C4-2B (cell line): ENCODE measurements at regions not wholly inside any gene's neighbourhood (a gene's known extent, or its start where the extent isn't known, plus 50 kb on each side); places are given as distances from the start of the nearest gene placed in this dataset.

Source experiments
- H3K27ac ChIP-seq: fragments of 450-650 bp; 2 replicates; pipeline ENCODE4 v1.5.1; 2017
- CTCF ChIP-seq: fragments of 450-650 bp; conservative IDR thresholded peaks from 2 replicates; pipeline ENCODE4 v1.5.1; 2017; ENCODE audit warnings: mild to moderate bottlenecking
- ZFX ChIP-seq: fragments of 450-650 bp; IDR thresholded peaks from 2 replicates; pipeline ENCODE4 v1.6.1; 2017

DNA sequence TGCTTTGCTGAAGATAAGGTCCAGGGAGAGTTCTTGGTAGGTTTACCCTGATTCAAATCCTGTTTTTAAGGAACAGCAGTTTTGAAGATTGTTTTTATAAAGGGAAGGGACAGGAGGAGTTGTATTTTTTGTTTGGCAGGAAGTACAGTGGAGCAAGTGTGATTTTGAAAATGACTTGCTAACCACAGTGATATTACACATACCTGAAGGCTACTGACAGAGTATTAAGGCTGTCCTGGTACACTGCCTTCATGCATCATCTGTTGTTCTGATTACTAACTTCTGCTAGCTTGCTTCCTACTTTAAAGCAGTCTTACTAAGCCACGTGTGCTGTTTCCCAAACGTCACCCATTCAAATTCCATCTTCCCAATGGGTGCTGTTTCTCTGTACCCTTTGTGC lies 559.5 kb upstream of the SGCD start:
- no peak overlapping the region for H3K27ac ChIP-seq
- no peak for TF ChIP-seq CTCF
- no peak for TF ChIP-seq ZFX

- TF ChIP-seq CTCF (no peak), ZFX (no peak)
- no peak overlapping the region for H3K27ac ChIP-seq
Observed at GRCh38 chr5:155768332-155768731, 558.6 kb upstream of the SGCD start.

DNA sequence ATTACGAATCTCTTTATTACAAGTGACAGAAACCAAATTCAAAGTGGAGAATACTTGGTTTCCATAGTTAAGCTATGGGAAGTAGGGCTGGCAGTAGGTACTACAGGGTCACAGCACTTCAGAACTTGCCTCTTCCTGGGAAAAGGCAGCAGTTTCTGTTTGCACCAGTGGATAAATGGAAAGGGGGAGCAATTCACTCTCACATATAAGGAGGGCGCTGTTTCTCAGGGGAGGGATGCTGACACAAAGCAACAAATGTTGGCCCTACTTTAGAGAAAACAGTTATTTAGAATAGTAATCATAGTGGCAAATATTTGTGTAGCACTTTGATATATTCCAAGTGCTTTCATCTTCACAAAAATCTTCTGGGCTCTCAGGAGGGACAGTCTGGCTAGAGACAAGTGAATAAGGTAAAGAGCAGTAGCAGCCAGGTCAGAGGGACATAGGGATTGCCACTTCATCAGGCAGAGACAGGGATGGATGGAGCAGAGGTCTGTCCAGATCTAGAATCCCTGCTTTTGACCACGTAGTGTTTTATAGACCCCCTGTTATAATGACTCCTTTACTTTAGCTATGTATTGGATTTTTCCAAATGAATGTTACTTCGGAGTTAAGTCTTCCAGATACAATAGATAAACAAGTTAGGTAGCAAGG lies 554.8 kb upstream of the SGCD start:
- TF ChIP-seq ZFX (no peak), CTCF (no peak)
- H3K27ac ChIP-seq, result no peak overlapping the region

DNA sequence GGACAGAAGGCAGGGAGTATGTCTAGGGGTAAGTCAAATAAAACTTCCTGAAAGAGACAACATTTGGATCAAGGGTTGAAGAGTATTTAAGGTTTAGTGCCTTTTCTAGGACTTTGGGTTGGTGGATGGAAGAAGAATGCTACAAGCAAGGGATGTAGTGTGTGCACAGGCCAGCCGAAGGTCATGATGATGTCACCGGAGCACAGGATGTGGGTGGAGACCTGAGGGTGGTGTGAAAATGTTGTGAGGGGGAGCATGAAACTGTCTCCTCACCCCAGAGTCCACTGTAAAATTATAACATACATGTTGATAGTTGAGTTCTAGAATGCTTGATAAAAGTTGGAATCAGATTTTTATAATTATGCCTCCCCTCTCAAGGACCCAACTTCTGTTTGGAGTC lies 553.3 kb upstream of the SGCD start:
- TF ChIP-seq ZFX, result no peak
- no peak for TF ChIP-seq CTCF
- no peak overlapping the region for H3K27ac ChIP-seq

GRCh38 chr5:155780260-155780659 lies 546.7 kb upstream of the SGCD start:
- H3K27ac ChIP-seq, result no peak overlapping the region
- TF ChIP-seq CTCF (no peak), ZFX (no peak)

GRCh38 chr5:155783246-155783645 lies 543.7 kb upstream of the SGCD start:
- TF ChIP-seq CTCF, result no peak
- no peak for TF ChIP-seq ZFX

GRCh38 chr5:155783791-155784190 lies 543.2 kb upstream of the SGCD start:
- no peak for TF ChIP-seq CTCF
- no peak for TF ChIP-seq ZFX
- H3K27ac ChIP-seq, result no peak overlapping the region

More at GRCh38 chr5:155783246-155783645, 543.7 kb upstream of the SGCD start:
- no peak overlapping the region for H3K27ac ChIP-seq
